ENCODE measurements at regions not wholly inside any gene's neighbourhood (a gene's known extent, or its start where the extent isn't known, plus 50 kb on each side); places are given as distances from the start of the nearest gene placed in this dataset.
"Not testable (repeated sequence)": the region's sequence is repeated elsewhere in the genome, so short reads cannot be mapped to it uniquely, and the experiment has no call there.

DNA sequence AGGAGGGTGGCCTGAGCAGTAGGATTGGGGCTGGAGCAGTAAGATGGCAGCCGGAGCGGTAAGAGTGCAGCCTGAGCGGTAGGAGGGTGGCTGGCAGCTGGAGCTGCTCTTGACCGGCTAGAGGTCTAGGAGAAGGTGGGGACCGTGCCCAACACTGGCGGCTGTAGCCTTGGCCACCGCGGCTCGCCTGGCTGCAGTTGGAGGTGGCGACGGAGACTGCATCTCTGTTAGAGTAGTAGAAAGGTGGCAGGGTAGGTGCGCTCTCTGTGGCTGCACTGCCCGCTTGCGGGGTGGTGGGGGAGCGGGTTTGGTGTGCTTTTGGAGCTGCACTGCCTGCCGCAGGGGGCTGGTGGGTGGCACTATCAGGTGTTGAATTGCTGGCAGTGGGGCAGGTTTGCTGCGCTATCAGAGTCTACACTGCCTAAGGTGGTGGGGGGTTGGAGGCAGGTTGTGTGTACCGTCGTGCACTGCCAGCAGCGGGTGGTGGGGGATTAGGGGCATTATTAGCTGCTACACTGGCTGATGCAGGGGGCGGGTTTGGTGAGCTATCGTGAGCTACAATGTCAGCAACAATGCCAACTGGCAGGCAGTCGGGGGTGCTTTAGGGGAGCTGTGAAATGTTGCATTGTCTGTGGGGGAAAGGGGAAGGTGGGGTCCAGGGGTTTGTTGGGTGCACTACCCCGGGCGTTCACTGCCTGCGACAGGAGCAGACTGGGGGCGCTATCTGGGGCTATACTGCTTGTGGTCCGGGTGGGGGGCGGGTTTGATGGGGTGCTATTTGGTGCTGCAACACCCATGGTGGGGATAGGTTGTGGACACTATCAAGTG is 4461.3 kb upstream of the OR11H1 start:
- WGBS, 2 experiments (ENCODE audit: insufficient coverage in 2 of 2), result 74 to 79% methylated on average over 28 to 29 of the region's 29 CpGs
- Histone ChIP-seq H3K4me3 (ENCODE audit: extremely low read depth, insufficient read depth, low read length, poor library complexity, severe bottlenecking) (no peak overlapping the region), H3K9me3 (ENCODE audit: control insufficient read depth, low read length) (peaks cover 54% of the 10 kb centered on the region), H3K27ac (ENCODE audit: low read depth, low read length, severe bottlenecking) (no peak overlapping the region), H3K36me3 (ENCODE audit: control insufficient read depth, insufficient read depth, low read length) (no peaks in the 10 kb centered on the region), H3K4me1 (ENCODE audit: control insufficient read depth, insufficient read depth, low read length, poor library complexity, severe bottlenecking) (no peaks in the 10 kb centered on the region)

DNA sequence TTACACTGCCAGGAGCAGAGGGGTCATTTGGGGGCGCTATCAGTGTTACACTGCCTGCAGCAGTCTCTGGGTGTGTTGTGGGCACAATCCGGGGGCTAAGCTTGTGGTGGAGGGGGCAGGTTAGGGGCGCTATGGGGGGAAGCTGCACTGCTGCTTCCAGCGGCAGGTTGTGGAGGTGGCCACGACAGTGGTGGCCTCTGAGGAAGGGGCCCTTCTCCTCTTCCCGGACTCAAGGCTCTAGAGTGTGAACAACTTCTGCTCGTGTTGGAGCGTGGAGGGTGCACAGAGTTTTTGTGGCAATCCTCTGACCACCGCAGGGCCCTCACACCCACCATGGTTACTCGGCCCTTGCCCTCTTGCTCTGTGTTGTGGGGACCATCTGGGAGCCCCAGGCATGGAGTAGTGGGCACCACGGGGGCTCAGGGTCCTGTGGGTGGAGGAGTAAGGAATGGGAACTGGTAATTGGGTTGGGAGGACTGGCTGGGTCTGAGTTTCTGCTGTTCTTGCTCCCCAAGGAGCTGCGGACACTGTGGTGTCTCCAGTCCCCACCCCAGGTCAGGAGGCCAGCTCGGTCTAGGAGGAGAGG is 4460.6 kb upstream of the OR11H1 start:
- H3K4me1 ChIP-seq (ENCODE audit: control insufficient read depth, insufficient read depth, low read length, poor library complexity, severe bottlenecking); H3K27ac ChIP-seq (ENCODE audit: low read depth, low read length, severe bottlenecking); H3K4me3 ChIP-seq (ENCODE audit: extremely low read depth, insufficient read depth, low read length, poor library complexity, severe bottlenecking); H3K36me3 ChIP-seq (ENCODE audit: control insufficient read depth, insufficient read depth, low read length): not testable (repeated sequence)
- 66 to 71% methylated on average over 12 of the region's 13 CpGs for WGBS, 2 experiments (ENCODE audit: insufficient coverage in 2 of 2)
- peaks cover 54% of the 10 kb centered on the region for H3K9me3 ChIP-seq (ENCODE audit: control insufficient read depth, low read length)

DNA sequence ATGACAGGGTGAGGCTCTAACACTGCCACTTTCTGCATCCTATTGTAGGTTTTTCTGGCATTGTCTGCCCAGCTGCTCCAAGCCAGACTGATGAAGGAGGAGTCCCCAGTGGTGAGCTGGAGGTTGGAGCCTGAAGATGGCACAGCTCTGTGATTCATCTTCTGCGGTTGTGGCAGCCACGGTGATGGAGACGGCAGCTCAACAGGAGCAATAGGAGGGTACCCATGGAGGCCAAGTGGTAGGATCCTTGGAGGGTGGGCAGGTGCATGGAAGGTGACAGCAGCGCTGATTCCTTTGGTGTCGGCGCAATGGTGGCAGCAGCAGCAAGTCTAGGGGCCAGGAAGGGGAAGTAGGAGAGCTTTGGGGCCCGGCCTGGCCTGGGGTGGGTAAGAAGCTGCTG is 4460.1 kb upstream of the OR11H1 start:
- H3K36me3 ChIP-seq (ENCODE audit: control insufficient read depth, insufficient read depth, low read length); H3K27ac ChIP-seq (ENCODE audit: low read depth, low read length, severe bottlenecking); H3K4me3 ChIP-seq (ENCODE audit: extremely low read depth, insufficient read depth, low read length, poor library complexity, severe bottlenecking); H3K4me1 ChIP-seq (ENCODE audit: control insufficient read depth, insufficient read depth, low read length, poor library complexity, severe bottlenecking): not testable (repeated sequence)
- H3K9me3 ChIP-seq (ENCODE audit: control insufficient read depth, low read length), result peaks cover 53% of the 10 kb centered on the region
- 56 to 74% methylated on average over 3 to 6 of the region's 7 CpGs for WGBS, 2 experiments (ENCODE audit: insufficient coverage in 2 of 2)

DNA sequence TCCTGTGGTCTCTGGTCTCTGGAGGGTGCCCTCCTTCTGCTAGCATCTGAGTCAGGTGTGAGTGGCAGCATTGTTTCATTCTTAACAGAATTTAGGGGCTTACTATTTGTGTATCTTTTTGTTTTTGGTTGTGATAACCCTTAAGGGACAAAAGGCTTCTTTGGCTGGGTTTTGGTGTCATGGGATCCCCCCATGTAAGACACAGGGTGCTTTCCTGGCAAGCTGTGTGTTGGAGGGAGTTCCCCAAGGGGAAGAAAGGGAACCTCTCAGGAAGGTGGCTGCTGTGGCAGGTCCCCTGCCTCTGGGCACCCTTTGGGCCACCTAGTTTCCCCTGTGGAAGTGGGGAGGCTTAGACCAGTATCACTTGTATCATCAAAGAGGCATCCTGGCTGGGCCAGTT is 4459.6 kb upstream of the OR11H1 start:
- not testable (repeated sequence) for H3K36me3 ChIP-seq (ENCODE audit: control insufficient read depth, insufficient read depth, low read length); H3K27ac ChIP-seq (ENCODE audit: low read depth, low read length, severe bottlenecking); H3K4me3 ChIP-seq (ENCODE audit: extremely low read depth, insufficient read depth, low read length, poor library complexity, severe bottlenecking); H3K4me1 ChIP-seq (ENCODE audit: control insufficient read depth, insufficient read depth, low read length, poor library complexity, severe bottlenecking)
- H3K9me3 ChIP-seq (ENCODE audit: control insufficient read depth, low read length), result peaks cover 48% of the 10 kb centered on the region
